EL (cell line): ENCODE measurements at regions not wholly inside any gene's neighbourhood (a gene's known extent, or its start where the extent isn't known, plus 50 kb on each side); places are given as distances from the start of the nearest gene placed in this dataset.
A peak's percentile ranks its signal among the peaks of the same experiment; 100 is the strongest.

ENCODE experiments used
- DNase-seq: peaks from one replicate; pipeline ENCODE4 v3.0.0-alpha.2; 2016

GRCh38 chr2:160683206-160683605, 189.6 kb upstream of the RBMS1 start:
- no peak for DNase-seq

GRCh38 chr2:160687629-160688028, 194.0 kb upstream of the RBMS1 start:
- DNase-seq = no peak

GRCh38 chr2:160689441-160689840, 195.8 kb upstream of the RBMS1 start:
- DNase-seq = no peak

- no peak for DNase-seq
Observed at GRCh38 chr2:160694221-160694620, 200.6 kb upstream of the RBMS1 start.

- no peak for DNase-seq
Observed at GRCh38 chr2:160694631-160695030, 201.0 kb upstream of the RBMS1 start.

DNA sequence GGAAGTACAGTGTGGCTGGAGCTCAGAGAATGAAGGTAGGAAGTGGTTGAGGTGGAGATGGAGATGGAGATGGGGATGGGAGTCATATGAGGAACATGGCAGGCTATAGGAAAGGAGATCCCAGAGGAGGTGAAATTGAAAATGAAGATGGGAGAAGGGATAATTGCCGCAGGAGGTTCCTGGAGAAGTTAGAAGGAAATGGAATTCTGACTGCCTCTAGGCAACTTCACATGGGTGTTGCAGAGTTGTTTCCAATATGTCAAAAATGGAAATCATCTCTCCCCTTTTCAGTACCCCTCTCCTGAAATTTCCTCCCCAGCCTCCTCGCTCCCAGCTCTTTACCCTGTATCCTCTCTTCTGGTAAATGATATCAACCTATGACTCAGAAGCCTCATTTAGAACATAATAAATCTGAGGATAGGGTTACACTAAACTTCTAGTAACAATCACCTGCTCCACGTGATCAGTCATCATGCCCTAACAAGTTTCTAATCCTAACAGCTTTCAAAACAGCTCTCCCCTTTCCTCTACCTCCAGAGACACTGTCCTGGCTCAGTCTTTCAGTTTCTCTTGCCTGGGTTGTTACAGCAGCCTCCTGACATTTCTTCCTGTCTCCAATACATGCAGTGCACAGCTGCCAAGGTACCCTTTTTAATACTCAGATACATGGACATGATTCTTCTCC, 201.9 kb upstream of the RBMS1 start:
- DNase-seq = no peak

DNA sequence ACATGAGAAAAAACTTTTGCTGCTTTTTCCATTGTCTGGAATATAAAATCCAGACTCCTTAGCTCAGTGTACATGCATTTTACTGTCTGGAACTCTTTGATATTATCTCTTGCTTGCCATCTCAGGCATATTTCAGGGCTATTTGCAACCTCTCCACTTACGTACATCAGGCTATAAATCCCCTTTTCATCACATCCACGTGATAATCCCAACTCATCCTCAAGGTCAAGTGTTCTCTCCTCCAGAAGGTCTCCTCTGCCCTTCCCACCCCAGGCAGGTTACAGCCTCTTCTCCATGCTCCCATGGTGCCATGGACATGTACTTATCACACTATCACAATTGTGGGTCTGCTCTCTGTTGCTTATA, 202.5 kb upstream of the RBMS1 start:
- DNase-seq = no peak

DNA sequence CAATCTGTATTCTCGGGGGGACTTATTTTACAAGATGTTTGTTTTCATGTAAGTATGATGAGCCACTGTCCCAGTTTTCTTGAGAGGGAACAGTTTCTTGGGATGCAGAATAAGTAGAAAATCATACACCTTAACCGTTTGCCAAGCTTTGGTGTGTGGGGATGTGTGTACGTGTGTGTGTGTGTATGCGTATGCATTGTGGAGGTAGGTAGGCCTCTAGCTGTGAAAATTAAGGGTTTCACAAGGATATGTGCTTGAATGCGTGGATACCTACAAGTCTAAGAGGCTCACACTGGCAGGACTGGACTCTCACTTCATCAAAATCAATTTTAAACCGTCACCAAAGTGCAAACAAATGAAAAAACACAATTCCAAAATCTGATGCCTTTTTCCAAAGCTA, 204.2 kb upstream of the RBMS1 start:
- no peak for DNase-seq

DNA sequence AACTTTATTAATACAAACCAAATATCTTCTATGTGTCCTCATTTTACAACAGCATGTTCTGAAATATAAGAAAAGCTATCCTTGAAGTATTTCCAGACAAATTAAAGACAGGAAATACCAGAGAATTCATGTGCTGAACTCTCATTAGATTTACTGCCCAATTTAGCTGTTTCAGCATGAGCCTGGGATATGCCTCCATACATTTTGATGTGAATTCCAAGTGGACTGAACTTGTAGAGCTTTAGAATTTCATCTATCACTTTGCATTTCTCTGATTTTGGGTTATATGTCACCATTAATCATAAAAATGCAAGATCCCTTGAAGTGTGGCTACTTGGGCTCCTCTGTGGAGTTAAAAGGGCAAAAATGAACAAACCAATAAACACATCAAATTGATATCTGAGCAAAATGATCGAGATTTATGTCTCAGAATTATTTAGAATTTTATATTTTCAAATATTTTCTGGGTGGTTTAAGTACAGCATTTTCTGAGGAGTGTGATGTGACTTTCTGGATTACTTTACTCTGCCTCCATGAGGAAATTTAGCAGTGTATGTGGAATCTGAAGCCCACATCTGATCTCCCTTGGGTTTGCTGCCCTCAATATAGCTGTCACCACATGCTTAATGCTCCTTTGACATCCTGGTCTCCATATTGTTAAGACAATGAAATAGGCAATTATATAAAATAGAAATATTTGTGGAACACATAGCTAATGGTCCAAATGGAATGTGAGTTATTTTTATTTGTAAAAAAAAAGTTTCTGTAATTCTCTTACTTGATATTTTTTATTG, 206.6 kb upstream of the RBMS1 start:
- peak; percentile 36 for DNase-seq

DNA sequence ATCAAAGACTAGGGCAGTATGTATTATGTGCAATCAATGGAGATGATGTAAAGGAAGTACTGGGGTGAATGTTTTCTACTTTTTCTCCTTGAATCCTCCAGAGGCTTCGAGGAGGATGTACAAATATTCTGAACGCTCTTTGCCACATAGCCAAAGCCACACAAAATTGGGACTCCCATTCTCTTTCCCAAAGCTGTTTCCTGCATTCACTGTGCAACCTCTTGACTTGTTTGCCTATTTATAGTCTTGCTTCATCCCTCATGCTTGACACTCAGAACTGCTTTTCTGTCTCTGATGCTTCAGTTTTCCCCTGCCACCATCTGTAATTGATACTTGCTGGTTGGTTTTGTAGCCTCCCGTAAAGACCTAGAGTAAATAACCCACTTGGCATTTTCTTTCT, 208.2 kb upstream of the RBMS1 start:
- DNase-seq = no peak

DNA sequence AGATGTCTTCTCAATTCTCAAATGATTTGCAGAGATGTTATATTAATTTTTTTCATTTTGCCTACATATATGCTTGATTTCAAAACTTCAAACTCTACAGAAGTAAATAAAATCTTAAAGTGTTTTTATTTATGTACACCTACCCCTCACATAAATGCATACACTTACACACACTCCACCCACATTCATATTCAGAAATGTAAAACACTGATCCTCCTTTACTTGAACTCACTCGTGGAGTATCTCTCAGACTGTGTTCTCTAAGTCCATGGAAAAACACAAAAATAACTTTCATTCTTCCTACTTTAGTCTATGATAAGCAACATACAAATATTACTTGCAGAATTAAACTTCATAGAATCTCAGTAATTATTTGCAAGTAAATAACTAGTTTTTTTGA, 209.1 kb upstream of the RBMS1 start:
- DNase-seq = no peak

DNA sequence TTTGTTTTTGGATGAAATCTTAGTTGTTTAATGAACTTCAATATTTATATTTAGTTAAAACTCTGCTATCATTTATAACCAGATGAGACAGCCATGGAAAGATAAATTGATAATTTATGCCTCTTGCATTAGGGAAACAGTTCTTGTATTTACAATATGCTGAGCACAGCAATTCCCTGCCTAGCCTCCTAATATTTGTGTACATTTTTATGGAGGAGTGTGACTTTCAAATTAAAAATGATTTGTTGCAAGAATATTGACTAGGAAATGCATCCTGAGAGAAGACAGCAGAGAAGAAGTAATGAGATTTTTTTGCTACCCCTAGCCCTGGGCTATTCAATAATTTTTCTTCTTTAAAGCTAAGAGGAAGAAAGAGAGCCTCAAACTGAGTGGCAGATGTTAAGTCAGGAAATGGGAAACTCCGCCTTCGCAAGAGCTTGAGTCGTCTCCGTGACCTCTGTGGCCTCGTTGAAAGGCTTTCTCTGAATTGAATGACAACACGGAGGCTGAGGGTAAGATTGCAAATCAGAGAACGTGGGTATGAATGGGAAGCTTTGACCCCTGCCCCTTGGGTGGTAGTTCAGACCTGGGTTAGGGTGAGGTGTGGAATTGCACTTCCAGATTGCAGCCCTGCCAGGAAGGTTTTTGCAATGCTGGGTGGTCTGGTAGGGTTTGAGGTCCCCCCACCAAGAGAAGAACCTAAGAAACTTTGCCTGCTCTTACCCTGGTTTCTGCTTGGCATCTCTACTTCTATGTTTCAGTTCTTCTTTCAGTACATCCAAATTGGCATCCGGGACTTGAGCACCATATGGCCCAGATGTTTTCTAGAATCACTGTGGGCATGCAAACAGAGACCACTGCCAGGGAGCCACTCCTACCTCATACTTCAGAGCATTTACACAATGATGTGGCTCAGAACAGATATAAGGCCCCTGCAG, 210.3 kb upstream of the RBMS1 start:
- no peak for DNase-seq

DNA sequence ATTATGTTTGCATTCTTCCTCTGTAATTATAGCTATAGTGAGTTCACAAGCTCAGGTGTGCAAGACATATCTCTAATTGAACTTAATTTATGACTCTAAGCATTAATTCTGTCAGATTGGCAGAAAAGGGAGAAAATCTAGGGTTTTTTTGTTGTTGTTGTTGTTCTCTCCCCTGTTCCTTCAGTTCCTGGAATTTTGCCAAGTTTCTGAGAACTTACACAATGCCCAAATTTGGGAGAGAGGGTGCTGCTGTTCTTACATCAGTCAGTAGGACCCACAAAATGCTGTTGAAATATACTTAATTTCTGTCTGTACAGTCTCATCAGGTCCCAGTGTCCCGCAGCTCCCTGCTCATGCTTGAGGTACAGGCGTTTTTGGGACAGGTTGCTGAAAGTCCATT, 221.8 kb upstream of the RBMS1 start:
- no peak for DNase-seq

GRCh38 chr2:160719116-160719515, 225.5 kb upstream of the RBMS1 start:
- peak; percentile 71 for DNase-seq

GRCh38 chr2:160720098-160720497, 226.5 kb upstream of the RBMS1 start:
- no peak for DNase-seq

DNA sequence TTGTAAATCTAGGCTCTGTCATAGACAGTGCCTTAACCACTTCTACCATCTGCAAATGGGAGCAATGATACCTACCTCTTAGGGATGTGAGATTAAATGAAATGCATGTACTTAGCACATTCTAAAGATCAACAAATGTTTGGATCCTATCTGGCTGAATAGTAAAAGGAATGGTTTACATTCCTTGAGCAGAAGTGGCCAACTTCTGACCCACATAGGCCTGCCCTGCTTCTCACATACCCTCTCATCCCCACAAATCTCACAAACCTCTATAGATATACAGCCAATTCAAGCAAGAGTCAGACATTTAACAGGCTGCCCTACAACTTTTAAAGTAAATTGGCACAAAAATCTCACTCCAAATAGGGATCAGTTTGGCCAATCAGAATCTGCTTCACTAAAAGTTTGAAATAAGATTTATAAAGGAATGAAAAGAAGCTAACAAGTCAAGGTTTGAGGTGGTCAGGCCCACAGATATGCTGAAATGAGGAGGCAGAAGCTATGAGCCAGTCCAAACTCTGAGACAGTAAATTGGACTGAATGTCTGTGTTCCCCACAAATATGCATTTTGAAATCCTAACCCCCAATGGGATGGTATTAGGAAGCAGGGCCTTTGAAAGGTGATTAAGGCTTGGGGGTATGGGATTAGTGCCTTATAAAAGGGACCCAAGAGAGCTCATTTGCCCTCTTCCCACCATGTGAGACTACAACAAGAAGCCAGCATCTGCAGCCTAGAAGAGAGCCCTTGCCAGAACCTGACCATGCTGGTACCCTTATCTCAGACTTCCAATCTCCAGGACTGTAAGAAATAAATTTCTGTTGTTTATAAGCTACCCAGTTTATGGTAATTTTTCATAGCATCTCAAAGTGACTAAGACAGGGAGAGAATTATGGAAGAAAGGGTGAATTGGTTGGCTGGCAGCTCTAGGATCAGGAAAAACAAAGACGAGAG, 227.8 kb upstream of the RBMS1 start:
- no peak for DNase-seq

- DNase-seq = no peak
Observed at GRCh38 chr2:160726046-160726445, 232.4 kb upstream of the RBMS1 start.

DNA sequence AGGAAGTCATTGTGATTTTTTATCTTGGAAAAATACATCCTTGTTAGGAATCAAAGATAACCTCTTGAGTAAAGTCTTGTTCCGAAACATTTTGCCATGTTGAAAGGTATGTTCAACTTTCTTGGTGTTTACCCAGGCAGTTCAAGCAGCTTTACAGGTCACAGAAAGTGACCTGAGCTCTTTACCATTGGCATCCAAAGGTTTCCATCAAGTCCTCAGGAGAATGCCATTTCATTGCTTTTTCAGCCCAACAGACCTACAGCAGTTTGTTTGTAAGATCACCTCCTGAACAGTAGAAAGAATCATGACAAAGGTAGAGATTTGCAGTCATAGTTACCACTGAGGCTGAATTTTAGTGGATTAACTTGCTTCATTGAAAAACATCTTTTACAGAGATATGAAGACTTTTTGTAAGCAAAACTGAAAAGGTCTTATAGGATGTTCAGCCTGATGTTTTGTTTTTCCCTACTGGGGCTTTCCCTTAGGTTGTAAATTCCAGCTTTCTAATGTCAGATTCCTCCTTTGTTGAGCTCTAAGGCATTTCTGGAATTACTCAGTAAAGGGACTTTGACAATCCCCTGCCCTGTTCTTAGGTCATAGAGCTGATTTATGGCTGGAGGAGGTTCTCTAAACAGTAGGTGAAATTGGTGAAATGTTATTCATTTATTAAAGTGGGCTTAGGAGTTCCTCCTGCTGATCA, 236.8 kb upstream of the RBMS1 start:
- peak; percentile 49 for DNase-seq

DNA sequence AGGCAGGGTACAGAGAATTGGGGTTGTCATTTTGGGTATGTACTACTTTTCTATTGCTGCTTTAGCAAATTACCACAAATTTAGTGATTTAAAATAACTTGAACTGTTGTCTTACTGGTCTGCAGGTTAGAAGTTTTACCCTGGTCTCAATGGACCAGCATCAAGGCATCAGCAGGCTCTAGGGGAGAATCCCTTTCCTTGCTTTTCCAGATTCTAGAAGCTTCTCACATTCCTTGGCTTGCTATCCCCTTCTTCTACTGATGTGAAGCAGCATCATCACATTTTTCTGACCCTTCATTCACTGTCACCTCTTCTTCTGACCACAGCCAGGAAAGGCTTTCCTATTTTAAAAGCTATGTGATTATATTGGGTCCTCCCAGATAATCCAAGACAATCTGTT, 237.8 kb upstream of the RBMS1 start:
- DNase-seq = no peak

- no peak for DNase-seq
Observed at GRCh38 chr2:160731856-160732255, 238.2 kb upstream of the RBMS1 start.

GRCh38 chr2:160735696-160736095, 242.1 kb upstream of the RBMS1 start:
- no peak for DNase-seq
